GM19328 (cell line): ENCODE measurements at regions not wholly inside any gene's neighbourhood (a gene's known extent, or its start where the extent isn't known, plus 50 kb on each side); places are given as distances from the start of the nearest gene placed in this dataset.
"Not testable (repeated sequence)": the region's sequence is repeated elsewhere in the genome, so short reads cannot be mapped to it uniquely, and the experiment has no call there.

Experiments
- ATAC-seq: cut with Tn5 transposase; IDR thresholded peaks from one replicate; pipeline ENCODE4 v1.9.1; 2021; ENCODE audit warnings: mild to moderate bottlenecking, moderate library complexity; ENCODE audit not compliant: unreplicated experiment

DNA sequence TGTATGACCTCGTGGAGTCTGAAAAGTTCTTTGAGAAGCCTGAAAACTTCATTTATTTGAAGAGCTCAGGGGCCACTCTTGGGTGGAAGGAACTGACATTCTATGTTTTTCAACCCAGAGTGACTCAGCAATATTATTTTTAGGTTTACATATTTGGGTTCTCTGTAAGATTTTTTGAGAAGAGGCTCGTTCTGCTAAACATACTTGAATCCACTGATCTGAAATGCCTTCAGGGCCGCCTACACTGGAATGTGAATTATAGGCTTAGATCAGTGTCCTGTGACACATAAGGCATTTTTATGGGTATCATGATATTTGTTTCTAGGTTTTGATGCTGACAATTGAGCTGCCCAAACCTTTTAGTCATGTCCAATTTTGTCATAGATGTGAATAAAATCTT lies 86.2 kb downstream of the PSAT1 start:
- no peak for ATAC-seq

- no peak for ATAC-seq
These were observed 89.4 kb downstream of the PSAT1 start for GRCh38 chr9:78386348-78386747.

- no peak for ATAC-seq
These were observed 89.8 kb downstream of the PSAT1 start for GRCh38 chr9:78386773-78387172.

DNA sequence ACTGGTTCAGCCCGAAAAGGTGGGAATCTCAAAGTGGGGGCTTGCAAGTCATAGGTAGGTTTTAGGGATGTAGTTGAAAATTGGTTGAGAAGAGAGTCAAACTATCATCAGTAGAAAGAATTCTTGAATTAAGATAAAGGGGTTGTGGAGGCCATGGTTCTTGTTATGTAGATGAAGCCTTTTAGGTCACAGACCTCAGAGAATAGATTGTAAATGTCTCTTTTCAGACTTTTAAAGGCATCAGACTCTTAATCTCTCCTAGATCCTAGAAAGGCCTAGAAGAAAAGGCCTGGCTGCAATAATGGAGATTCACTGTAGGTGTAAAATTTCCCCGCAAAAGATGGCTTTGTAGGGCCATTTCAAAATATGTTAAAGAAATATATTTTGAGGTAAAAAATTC lies 96.4 kb downstream of the PSAT1 start:
- no peak for ATAC-seq

DNA sequence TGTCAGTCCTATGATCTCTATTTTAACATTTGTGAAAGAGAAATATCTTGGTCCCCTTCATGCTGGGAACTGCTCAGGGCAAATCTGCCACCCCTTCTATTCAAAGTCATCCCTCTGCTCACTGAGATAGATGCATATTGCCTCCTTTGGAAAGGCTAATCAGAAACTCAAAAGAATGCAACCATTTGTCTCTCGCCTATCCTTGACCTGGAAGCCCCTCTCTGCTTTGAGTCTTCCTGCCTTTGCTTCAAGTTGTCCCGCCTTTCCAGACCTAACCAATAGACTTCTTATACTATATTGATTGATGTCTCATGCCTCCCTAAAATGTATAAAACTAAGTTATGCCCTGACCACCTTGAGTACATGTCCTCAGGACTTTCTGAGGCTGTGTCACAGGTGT lies 97.0 kb downstream of the PSAT1 start:
- no peak for ATAC-seq

DNA sequence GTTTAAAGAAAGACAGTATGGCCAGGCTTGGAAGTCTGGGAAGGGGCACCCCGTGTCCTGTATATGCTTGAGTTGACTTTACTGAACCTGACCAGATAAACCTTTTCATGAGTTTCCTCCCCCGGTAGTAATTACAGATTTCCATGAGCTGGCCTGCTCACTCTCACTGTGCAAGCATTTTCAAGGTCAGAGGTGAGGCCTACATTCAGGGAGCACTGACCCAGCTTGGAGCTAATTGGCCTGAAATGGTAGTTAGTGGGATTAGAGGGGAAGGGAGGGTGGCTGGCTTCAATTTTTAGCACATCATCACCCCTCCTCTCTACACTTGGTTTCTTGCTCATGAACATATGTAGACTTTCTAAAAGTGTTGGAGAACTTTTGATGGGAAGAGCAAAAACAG lies 99.2 kb downstream of the PSAT1 start:
- ATAC-seq, result no peak

DNA sequence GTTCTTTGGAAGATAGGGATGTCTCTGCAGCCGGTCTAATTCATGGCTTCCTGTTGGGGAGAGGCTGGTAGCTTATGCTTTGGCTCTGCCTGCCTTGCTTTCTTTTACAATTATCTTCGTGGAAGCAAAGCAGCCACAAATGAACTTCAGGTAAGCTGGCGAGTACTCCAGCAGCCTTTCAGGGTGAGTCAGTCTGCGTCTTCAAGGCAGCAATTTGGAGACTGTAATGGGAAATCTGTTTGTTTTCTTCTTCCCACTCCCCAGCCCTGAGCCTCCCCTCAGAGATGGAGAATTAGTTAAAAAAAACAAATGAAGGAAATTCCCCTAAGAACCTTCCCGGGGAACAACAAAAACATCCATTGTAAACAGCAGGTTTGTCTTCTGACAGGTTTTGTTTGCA lies 100.1 kb downstream of the PSAT1 start:
- no peak for ATAC-seq

DNA sequence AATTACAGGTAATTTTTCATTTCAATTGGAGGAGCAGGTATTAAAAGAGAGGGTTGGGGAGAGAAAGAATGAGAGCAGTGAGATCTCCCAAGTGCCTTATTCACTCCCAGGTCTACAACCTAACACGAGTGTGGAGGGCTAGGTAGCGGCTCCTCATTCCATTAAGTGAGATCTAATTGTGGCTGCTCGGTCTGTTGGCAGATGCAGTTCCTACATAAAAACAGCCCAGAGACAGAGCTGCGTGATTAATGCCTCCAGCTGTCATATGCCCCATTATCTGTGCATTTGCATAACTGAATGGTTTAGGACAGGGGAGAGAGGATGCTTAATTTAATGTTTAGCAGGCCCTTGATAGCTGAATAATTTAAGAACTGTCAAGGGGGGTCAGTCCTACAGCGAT lies 100.5 kb downstream of the PSAT1 start:
- ATAC-seq, result no peak

DNA sequence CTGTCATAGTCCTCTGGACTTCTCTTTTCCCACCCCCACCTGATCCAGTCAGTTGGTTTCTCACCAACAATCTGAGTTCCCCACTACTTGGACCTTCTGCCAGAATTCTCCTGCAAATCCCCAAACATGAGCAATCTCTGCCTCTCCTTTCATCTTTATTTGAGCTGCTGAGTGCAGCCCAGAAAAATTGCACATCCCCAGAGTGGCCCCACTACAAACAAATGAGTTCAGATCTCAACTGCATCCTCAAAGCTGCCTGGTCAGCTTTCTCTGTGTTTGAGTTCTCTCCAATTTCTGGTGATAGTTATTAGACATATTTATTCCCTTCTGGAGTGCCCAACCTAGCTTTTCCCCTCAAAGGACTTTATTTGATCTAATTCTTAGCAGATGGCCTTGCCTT lies 102.2 kb downstream of the PSAT1 start:
- ATAC-seq, result no peak

GRCh38 chr9:78400496-78400895 lies 103.6 kb downstream of the PSAT1 start:
- ATAC-seq, result no peak

- no peak for ATAC-seq
These were observed 108.5 kb downstream of the PSAT1 start for GRCh38 chr9:78405461-78405860.

DNA sequence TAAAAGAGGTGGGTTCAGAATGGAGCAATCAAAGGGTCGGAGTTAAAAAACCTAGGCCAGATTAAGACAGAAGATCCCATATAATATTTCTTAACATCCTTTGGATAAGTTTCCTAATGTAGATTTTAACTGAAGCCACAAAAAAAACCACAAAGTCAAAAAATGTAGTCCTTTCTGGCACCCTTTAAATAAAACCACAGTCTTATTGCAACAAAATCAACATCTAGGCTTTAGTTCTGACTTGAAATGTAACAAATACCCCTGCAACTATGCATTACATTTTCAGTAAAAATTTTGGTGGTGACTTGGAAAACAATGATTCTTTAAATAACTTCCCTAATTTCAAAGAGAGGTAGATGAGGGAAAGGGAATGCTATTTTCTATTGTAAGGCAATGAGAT lies 109.2 kb downstream of the PSAT1 start:
- no peak for ATAC-seq

DNA sequence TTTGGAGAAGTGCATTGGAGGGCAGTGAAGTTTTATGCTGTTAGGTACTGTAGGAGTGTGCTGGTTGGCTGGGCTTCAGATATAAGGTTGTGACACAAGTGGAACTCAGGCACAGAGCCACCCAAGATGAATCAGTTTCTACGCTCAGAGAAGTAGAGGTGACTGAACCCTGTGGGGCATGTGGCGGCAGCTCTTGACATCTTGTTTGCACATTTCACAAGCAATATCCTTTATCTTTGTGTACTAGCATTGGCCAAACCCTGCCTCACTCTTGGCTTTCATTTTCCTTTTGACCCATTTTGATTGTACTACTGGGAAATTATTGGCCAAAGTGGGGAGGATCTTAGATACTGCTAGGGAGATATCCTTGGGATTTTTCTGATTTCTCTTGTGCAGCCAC lies 110.0 kb downstream of the PSAT1 start:
- ATAC-seq, result no peak

DNA sequence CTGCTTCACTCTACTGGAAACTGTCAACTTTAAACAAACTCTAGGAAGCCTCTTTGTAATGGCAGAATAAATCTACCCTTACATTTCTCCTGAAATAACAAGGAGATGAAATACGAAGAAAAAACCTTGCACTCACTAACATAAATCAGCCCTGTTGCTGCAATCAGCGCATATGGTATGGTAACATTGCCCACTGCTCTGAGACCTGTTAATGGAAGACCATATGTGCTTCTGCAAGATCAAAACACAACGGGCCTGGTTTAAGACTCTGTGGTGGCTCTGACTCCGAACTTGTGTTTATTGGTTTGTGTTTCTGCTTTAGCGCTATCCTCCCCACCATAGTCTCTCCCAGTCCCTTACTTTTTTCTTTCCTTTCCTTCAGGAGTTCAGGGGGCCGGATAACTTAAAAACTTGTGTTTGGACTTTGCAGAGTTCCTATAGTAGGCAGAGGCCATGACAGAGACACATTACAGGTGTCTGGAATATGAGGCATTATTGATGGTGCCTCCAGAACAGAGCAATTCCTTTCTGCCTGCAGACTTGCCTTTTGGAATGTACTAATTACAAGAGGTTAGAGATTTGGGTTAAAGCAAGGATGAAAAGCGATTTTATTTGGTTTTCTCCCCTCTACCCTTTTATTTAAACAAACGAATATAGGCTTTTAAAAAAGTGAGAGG lies 110.8 kb downstream of the PSAT1 start:
- no peak for ATAC-seq

GRCh38 chr9:78408388-78408787 lies 111.5 kb downstream of the PSAT1 start:
- no peak for ATAC-seq

DNA sequence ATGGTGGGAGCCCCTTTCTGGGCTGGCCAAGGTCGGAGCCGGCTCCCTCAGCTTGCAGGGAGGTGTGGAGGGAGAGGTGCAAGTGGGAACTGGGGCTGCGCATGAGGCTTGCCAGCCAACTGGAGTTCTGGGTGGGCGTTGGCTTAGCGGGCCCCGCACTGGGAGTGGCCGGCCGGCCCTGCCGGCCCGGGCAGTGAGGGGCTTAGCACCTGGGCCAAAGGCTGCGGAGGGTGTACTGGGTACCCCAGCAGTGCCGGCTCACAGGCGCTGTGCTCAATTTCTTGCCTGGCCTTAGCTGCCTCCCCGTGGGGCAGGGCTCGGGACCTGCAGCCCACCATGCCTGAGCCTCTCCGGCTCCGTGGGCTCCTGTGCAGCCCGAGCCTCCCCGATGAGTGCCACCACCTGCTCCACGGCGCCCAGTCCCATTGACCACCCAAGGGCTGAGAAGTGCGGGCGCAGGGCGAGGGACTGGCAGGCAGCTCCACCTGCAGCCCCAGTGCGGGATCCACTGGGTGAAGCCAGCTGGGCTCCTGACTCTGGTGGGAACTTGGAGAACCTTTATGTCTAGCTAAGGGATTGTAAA lies 113.1 kb downstream of the PSAT1 start:
- not testable (repeated sequence) for ATAC-seq

- ATAC-seq, result no peak
These were observed 125.4 kb downstream of the PSAT1 start for GRCh38 chr9:78422309-78422708.

DNA sequence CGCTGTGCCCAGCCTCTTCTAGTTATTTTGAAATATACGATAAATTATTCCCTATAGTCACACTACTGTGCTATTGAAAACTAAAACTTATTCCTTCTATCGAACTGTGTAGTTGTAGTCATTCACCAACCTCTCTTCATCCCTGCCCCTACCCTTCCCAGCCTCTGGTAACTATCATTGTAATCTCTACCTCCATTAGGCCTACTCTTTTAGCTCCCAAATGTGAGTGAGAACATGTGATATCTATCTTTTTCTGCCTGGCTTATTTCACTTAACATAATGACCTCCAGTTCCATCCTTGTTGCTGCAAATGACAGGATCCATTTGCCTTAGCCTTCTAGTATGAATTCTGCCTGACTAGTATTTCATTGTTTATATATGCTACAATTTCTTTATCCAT lies 127.4 kb downstream of the PSAT1 start:
- ATAC-seq, result no peak

GRCh38 chr9:78428640-78429039 lies 131.7 kb downstream of the PSAT1 start:
- no peak for ATAC-seq

GRCh38 chr9:78430387-78430786 lies 133.5 kb downstream of the PSAT1 start:
- ATAC-seq, result no peak

GRCh38 chr9:78431039-78431438 lies 134.1 kb downstream of the PSAT1 start:
- not testable (repeated sequence) for ATAC-seq

- no peak for ATAC-seq
These were observed 139.9 kb downstream of the PSAT1 start for GRCh38 chr9:78436873-78437272.

GRCh38 chr9:78437296-78437695 lies 140.4 kb downstream of the PSAT1 start:
- no peak for ATAC-seq
